Lower leg skin (tissue), 3 donors: ENCODE measurements at regions not wholly inside any gene's neighbourhood (a gene's known extent, or its start where the extent isn't known, plus 50 kb on each side); places are given as distances from the start of the nearest gene placed in this dataset.
"Not testable (repeated sequence)": the region's sequence is repeated elsewhere in the genome, so short reads cannot be mapped to it uniquely, and the experiment has no call there.

Source experiments
- CTCF ChIP-seq, 3 donors: fragments of 450-650 bp; IDR thresholded peaks; one replicate each; pipeline ENCODE4 v1.5.1; 2016; ENCODE audit warnings: antibody characterized with exemption in 3 of 3, mild to moderate bottlenecking in 3 of 3, moderate library complexity in 2 of 3
- POLR2A ChIP-seq, 2 donors: fragments of 450-650 bp; IDR thresholded peaks; one replicate each; pipeline ENCODE4 v1.6.1; 2016 to 2017; ENCODE audit warnings: antibody characterized with exemption in 2 of 2, mild to moderate bottlenecking in 1 of 2, moderate library complexity in 1 of 2

GRCh38 chr7:35853194-35853593 lies 52.3 kb downstream of the SEPTIN7 start:
- not testable (repeated sequence) for TF ChIP-seq CTCF, POLR2A (IDR thresholded peaks at IDR 0.05)
